Kidney glomerular epithelial cell (primary cell): ENCODE measurements at regions not wholly inside any gene's neighbourhood (a gene's known extent, or its start where the extent isn't known, plus 50 kb on each side); places are given as distances from the start of the nearest gene placed in this dataset.

Experiments used
- DNase-seq: peaks from one replicate; lab custom pipeline; 2025; lab: John Stamatoyannopoulos, UW

- DNase-seq, result no peak
These were observed 51.5 kb upstream of the ANTXR2 start for GRCh38 chr4:80124246-80125211.
